ENCODE measurements at regions not wholly inside any gene's neighbourhood (a gene's known extent, or its start where the extent isn't known, plus 50 kb on each side); places are given as distances from the start of the nearest gene placed in this dataset.

DNA sequence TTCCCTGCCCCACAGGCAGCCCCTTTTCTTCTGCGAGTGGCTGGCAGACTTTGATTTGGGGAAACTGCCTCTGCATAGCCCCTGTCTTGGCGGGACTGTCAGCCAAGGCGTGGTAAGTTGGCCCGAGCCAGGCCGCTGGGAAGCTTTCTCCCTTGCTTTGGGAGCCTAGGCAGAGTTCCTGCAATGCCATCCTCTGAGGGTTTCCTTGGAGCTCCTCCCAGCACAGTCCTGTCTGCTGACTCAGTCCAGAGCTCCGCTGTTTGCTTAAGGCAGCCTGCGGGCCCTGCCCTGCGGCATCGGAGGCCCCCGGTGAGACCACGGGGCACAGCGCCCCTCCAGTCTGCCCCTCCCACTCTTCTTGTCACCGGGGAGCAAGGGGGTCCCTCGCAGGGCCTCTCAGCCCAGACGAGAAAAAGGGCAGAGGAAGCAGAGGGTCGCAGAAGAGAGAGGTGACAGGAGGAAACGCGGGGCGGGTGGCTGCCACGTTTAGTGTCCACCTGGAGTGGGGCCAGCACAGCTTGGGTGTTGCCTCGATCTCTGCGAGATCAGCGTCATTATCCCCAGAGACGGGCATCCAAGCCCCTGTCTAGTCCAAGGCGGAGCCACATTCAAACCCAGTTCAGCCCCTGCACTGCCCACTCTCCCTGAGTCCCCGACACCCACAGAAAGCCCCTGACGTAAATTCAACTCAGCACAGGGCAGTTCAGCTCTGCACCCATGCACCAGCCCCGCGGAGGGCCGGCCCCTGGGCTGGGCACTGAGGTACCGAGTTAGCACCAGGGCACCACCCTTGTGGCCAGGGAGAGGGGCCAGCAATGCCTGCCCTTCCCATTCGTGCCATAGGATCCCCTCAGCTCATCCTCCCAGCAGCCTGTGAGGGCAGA is 59.0 kb upstream of the CHST15 start:
- Histone ChIP-seq H3K9me3 (ENCODE audit: control insufficient read depth, low read depth, low read length) (no peaks in the 10 kb centered on the region), H4K5ac (ENCODE audit: insufficient read length, low read depth, low read length) (no peak overlapping the region), H2AFZ (ENCODE audit: low read length) (no peak overlapping the region), H4K91ac (ENCODE audit: insufficient read length, low read depth, low read length) (no peak overlapping the region), H3K4me1 (ENCODE audit: insufficient read depth, low read length) (no peaks in the 10 kb centered on the region; the same call in 1 of the 2 replicates), H3K14ac (ENCODE audit: insufficient read depth, low read length) (peak overlapping the region; percentile 44; the same call in 1 of the 2 replicates), H2BK20ac (ENCODE audit: low read depth, low read length, poor library complexity, severe bottlenecking) (no peak overlapping the region), H3T11ph (ENCODE audit: low read length) (no peak overlapping the region), H3K23me2 (ENCODE audit: insufficient read length, low read depth, low read length, poor library complexity, severe bottlenecking) (no peaks in the 10 kb centered on the region), H3K27me3 (ENCODE audit: insufficient read depth, low read length) (no peaks in the 10 kb centered on the region; the same call in 1 of the 2 replicates), H3K4me2 (ENCODE audit: insufficient read depth, insufficient read length, low read length) (no peak overlapping the region), H3K56ac (ENCODE audit: insufficient read length, low read depth, low read length) (no peak overlapping the region), H3K79me1 (ENCODE audit: insufficient read depth, low read depth, low read length, poor library complexity, severe bottlenecking) (no peaks in the 10 kb centered on the region), H2AK5ac (ENCODE audit: insufficient read length, low read length) (no peak overlapping the region), H4K20me1 (ENCODE audit: control insufficient read depth, insufficient read depth, insufficient read length) (no peaks in the 10 kb centered on the region), H2BK120ac (ENCODE audit: low read depth, low read length, poor library complexity, severe bottlenecking) (no peak overlapping the region), H3K9ac (ENCODE audit: extremely low read depth, insufficient read length, low read length) (no peak overlapping the region), H2BK5ac (ENCODE audit: insufficient read length, low read length) (no peak overlapping the region), H3K18ac (ENCODE audit: insufficient read length, low read depth, low read length) (no peak overlapping the region), H4K8ac (replicated peaks; ENCODE audit: insufficient read length, low read depth, low read length) (no peak overlapping the region), H3K23ac (ENCODE audit: insufficient read length, low read depth, low read length) (no peak overlapping the region), H3K79me2 (ENCODE audit: insufficient read depth, low read length) (no peaks in the 10 kb centered on the region), H2BK12ac (ENCODE audit: insufficient read length, low read depth, low read length) (no peak overlapping the region), H3K27ac (ENCODE audit: insufficient read length, low read depth, low read length) (no peak overlapping the region), H3K4ac (ENCODE audit: low read depth, low read length) (no peak overlapping the region), H2BK15ac (ENCODE audit: low read depth, low read length) (no peak overlapping the region)
- peaks cover 3% of the 10 kb centered on the region for H3K27me3 Mint-ChIP-seq (ENCODE audit: low read depth)
- TF ChIP-seq, protein P1, sequence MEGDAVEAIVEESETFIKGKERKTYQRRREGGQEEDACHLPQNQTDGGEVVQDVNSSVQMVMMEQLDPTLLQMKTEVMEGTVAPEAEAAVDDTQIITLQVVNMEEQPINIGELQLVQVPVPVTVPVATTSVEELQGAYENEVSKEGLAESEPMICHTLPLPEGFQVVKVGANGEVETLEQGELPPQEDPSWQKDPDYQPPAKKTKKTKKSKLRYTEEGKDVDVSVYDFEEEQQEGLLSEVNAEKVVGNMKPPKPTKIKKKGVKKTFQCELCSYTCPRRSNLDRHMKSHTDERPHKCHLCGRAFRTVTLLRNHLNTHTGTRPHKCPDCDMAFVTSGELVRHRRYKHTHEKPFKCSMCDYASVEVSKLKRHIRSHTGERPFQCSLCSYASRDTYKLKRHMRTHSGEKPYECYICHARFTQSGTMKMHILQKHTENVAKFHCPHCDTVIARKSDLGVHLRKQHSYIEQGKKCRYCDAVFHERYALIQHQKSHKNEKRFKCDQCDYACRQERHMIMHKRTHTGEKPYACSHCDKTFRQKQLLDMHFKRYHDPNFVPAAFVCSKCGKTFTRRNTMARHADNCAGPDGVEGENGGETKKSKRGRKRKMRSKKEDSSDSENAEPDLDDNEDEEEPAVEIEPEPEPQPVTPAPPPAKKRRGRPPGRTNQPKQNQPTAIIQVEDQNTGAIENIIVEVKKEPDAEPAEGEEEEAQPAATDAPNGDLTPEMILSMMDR (conservative IDR thresholded peaks at IDR 0.05), result no peak
- H3K36me3 Mint-ChIP-seq (ENCODE audit: insufficient read depth in 1 of 3, low read depth in 3 of 3), result peaks cover 0 to 3% (median 2%) of the 10 kb centered on the region in 3 experiments; a peak in 2 of 7 replicates
- H3K4me1 Mint-ChIP-seq, result peaks cover 30 to 39% of the 10 kb centered on the region in 2 experiments
- peak; percentile 46 for DNase-seq
- H3K27ac Mint-ChIP-seq, result no peak overlapping the region
- H3K9me3 Mint-ChIP-seq, result peaks cover 0 to 4% of the 10 kb centered on the region in 2 experiments; a peak in 3 of 5 replicates
- H3K4me3 Mint-ChIP-seq, result no peak overlapping the region
- no CpG with 5 or more reads among the region's 32 CpGs for WGBS (ENCODE audit: extremely low coverage, insufficient read length, low lambda C conversion rate)
